DND-41 (cell line): ENCODE measurements at regions not wholly inside any gene's neighbourhood (a gene's known extent, or its start where the extent isn't known, plus 50 kb on each side); places are given as distances from the start of the nearest gene placed in this dataset.

Experiments used
- CTCF ChIP-seq: IDR thresholded peaks from 2 replicates; pipeline ENCODE4 v1.5.1; 2012; ENCODE audit warnings: borderline replicate concordance, low read length, moderate library complexity, mild to moderate bottlenecking; ENCODE audit not compliant: poor library complexity, severe bottlenecking; ENCODE audit errors: extremely low read depth
- EZH2 ChIP-seq: IDR thresholded peaks from 3 replicates; pipeline ENCODE4 v1.6.1; 2012; ENCODE audit warnings: borderline replicate concordance, low read depth, mild to moderate bottlenecking, moderate library complexity, low read length, inconsistent platforms; ENCODE audit not compliant: severe bottlenecking

- TF ChIP-seq CTCF, result no peak
- TF ChIP-seq EZH2, result no peak
Observed at GRCh38 chr9:108511307-108511706, 344.5 kb downstream of the ACTL7B start.
